Psoas muscle (tissue), 7 donors: ENCODE measurements at regions not wholly inside any gene's neighbourhood (a gene's known extent, or its start where the extent isn't known, plus 50 kb on each side); places are given as distances from the start of the nearest gene placed in this dataset.

Source experiments
- ATAC-seq, 4 donors: fragments of 200-7000 bp; cut with Tn5 transposase; one replicate each; pipeline ENCODE4 v1.9.1; 2020; ENCODE audit warnings: moderate library complexity in 3 of 4, mild to moderate bottlenecking in 2 of 4
- DNase-seq, 2 donors: peaks; one replicate each; pipeline ENCODE4 v3.0.0-alpha.2; 2020
- H3K27ac ChIP-seq: fragments of 200-600 bp; one replicate; pipeline ENCODE4 v1.8.0; 2022
- H3K27me3 ChIP-seq, 3 donors: fragments of 200-600 bp in 1 of 3; one replicate each; pipeline versions ENCODE4 v1.6.1 to v1.8.0; 2013 to 2022; ENCODE audit warnings: low read length in 2 of 3, mild to moderate bottlenecking in 2 of 3, moderate library complexity in 1 of 3; ENCODE audit not compliant: insufficient read depth in 3 of 3
- H3K36me3 ChIP-seq, 2 donors: fragments of 200-600 bp in 1 of 2; one replicate each; pipeline versions ENCODE4 v1.6.1 to v1.8.0; 2013 to 2022; ENCODE audit warnings: low read depth in 1 of 2, mild to moderate bottlenecking in 1 of 2, moderate library complexity in 1 of 2; ENCODE audit not compliant: insufficient read depth in 1 of 2
- H3K4me1 ChIP-seq: fragments of 200-600 bp; one replicate; pipeline ENCODE4 v1.8.0; 2022
- H3K4me3 ChIP-seq: fragments of 200-600 bp; one replicate; pipeline ENCODE4 v1.8.0; 2022; ENCODE audit warnings: mild to moderate bottlenecking
- H3K9me3 ChIP-seq: fragments of 200-600 bp; one replicate; pipeline ENCODE4 v1.8.0; 2022
- CTCF ChIP-seq: fragments of 200-600 bp; IDR thresholded peaks from one replicate; pipeline ENCODE4 v1.8.0; 2022; ENCODE audit warnings: antibody characterized with exemption
- WGBS, 3 donors: extraction: QIAGEN DNeasy Blood & Tissue Kit; methylation state at CpG; one replicate each; pipeline versions ENCODE4 v1.1.6 to v1.1.7; 2013; 5-methylcytosine and 5-hydroxymethylcytosine counted together
- intact Hi-C, 2 donors: fragments of 100-400 bp; cut with DNase I; formaldehyde crosslinking; loops; one replicate each; pipeline versions ENCODE4 v1.11.0 to v1.14.2; 2022
- donor health status: healthy with polysubstance abuse.
- donor health status: DM: no; HTN: no; CAD: no; lungs with moderate emphysema.
- donor health status: Bipolar disorder and iron deficiency.
- donor health status: healthy.
- donor health status: DM: yes; HTN: yes; CAD: no.
- donor health status: DM: no; HTN: no; CAD: no.
- donor health status: DM: yes; HTN: yes; CAD: no.

- no peak overlapping the region for H3K4me3 ChIP-seq
- no peaks in the 10 kb centered on the region for H3K27me3 ChIP-seq
- H3K9me3 ChIP-seq, result no peaks in the 10 kb centered on the region
- H3K4me1 ChIP-seq, result no peaks in the 10 kb centered on the region
- ATAC-seq (no peak), DNase-seq (no peak)
- H3K36me3 ChIP-seq, result no peaks in the 10 kb centered on the region
- H3K27ac ChIP-seq, result no peak overlapping the region
- TF ChIP-seq CTCF, result no peak
- intact Hi-C loops, result no loop called here
- 30 to 38% (median 33%) methylated on average over 3 of the region's 3 CpGs for WGBS, 3 donors
Measured at GRCh38 chr14:86491743-86492142, 961.8 kb downstream of the FLRT2 start.

GRCh38 chr14:86481104-86481503, 951.2 kb downstream of the FLRT2 start:
- intact Hi-C loops, result no loop called here
- Histone ChIP-seq H3K9me3 (no peaks in the 10 kb centered on the region), H3K36me3 (no peaks in the 10 kb centered on the region), H3K27me3 (no peaks in the 10 kb centered on the region), H3K4me1 (no peaks in the 10 kb centered on the region), H3K4me3 (no peak overlapping the region), H3K27ac (no peak overlapping the region)
- no peak for TF ChIP-seq CTCF
- ATAC-seq, result no peak
- no peak for DNase-seq

- TF ChIP-seq CTCF, result no peak
- no peaks in the 10 kb centered on the region for H3K9me3 ChIP-seq
- no peak for ATAC-seq
- no peaks in the 10 kb centered on the region for H3K4me1 ChIP-seq
- no peaks in the 10 kb centered on the region for H3K36me3 ChIP-seq
- no peak overlapping the region for H3K27ac ChIP-seq
- H3K4me3 ChIP-seq, result no peak overlapping the region
- no peak for DNase-seq
- 66 to 78% (median 67%) methylated on average over 5 of the region's 5 CpGs for WGBS, 3 donors
- no peaks in the 10 kb centered on the region for H3K27me3 ChIP-seq
- intact Hi-C loops, result no loop called here
Measured at GRCh38 chr14:86464341-86464740, 934.4 kb downstream of the FLRT2 start.

- 66 to 79% (median 77%) methylated on average over 1 of the region's 1 CpG for WGBS, 3 donors
- H3K36me3 ChIP-seq, result no peaks in the 10 kb centered on the region
- no peaks in the 10 kb centered on the region for H3K4me1 ChIP-seq
- no peaks in the 10 kb centered on the region for H3K27me3 ChIP-seq
- intact Hi-C loops, result no loop called here
- ATAC-seq (no peak), DNase-seq (no peak)
- no peaks in the 10 kb centered on the region for H3K9me3 ChIP-seq
- H3K4me3 ChIP-seq, result no peak overlapping the region
- TF ChIP-seq CTCF, result no peak
- no peak overlapping the region for H3K27ac ChIP-seq
Measured at GRCh38 chr14:86462193-86462753, 932.3 kb downstream of the FLRT2 start.

- H3K27ac ChIP-seq, result no peak overlapping the region
- H3K9me3 ChIP-seq, result no peaks in the 10 kb centered on the region
- 85 to 89% (median 87%) methylated on average over 2 of the region's 2 CpGs for WGBS, 3 donors
- no peaks in the 10 kb centered on the region for H3K4me1 ChIP-seq
- intact Hi-C loops, result no loop called here
- no peak for ATAC-seq
- no peaks in the 10 kb centered on the region for H3K27me3 ChIP-seq
- no peak overlapping the region for H3K4me3 ChIP-seq
- H3K36me3 ChIP-seq, result no peaks in the 10 kb centered on the region
- no peak for DNase-seq
- TF ChIP-seq CTCF, result no peak
Measured at GRCh38 chr14:86457481-86458135, 927.7 kb downstream of the FLRT2 start.
